ENCODE measurements at regions not wholly inside any gene's neighbourhood (a gene's known extent, or its start where the extent isn't known, plus 50 kb on each side); places are given as distances from the start of the nearest gene placed in this dataset.

DNA sequence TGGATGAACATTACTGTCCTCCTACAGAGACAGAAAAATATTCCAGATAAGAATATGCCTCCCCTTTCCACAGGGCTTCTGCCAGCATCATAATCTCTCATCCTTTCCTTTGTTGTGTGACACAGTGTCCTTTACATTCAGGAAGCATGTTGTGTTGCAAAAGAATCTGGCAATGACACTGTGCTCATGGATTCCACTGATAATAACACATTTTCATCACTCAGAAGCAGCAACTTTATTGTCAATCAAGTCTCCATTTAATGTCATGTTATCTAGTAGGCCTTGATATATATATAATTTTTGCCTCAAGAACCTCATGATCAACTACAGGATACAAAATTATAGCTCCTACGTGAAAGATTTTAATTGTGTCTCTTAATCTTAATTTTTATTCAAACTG, 833.9 kb downstream of the FSTL5 start:
- Mint-ChIP-seq H3K9me3 (no peaks in the 10 kb centered on the region), H3K27ac (no peak overlapping the region), H3K4me1 (no peaks in the 10 kb centered on the region), H3K36me3 (no peaks in the 10 kb centered on the region), H3K27me3 (ENCODE audit: insufficient read depth, low read depth) (no peaks in the 10 kb centered on the region), H3K4me3 (no peak overlapping the region)
- Histone ChIP-seq H3K4me2 (no peak overlapping the region), H3K9ac (no peak overlapping the region), H3K4me1 (no peaks in the 10 kb centered on the region), H3K36me3 (no peaks in the 10 kb centered on the region), H3K27ac (no peak overlapping the region), H2AFZ (replicated peaks) (no peak overlapping the region), H3K9me3 (ENCODE audit: low read depth) (no peaks in the 10 kb centered on the region), H3F3A (ENCODE audit: low read depth) (no peaks in the 10 kb centered on the region), H4K20me1 (ENCODE audit: low read depth) (no peaks in the 10 kb centered on the region), H3K4me3 (no peak overlapping the region), H3K79me2 (ENCODE audit: low read depth) (no peaks in the 10 kb centered on the region), H3K27me3 (no peaks in the 10 kb centered on the region)
- no peak for DNase-seq (ENCODE audit: low spot score)
- TF ChIP-seq, protein P1, sequence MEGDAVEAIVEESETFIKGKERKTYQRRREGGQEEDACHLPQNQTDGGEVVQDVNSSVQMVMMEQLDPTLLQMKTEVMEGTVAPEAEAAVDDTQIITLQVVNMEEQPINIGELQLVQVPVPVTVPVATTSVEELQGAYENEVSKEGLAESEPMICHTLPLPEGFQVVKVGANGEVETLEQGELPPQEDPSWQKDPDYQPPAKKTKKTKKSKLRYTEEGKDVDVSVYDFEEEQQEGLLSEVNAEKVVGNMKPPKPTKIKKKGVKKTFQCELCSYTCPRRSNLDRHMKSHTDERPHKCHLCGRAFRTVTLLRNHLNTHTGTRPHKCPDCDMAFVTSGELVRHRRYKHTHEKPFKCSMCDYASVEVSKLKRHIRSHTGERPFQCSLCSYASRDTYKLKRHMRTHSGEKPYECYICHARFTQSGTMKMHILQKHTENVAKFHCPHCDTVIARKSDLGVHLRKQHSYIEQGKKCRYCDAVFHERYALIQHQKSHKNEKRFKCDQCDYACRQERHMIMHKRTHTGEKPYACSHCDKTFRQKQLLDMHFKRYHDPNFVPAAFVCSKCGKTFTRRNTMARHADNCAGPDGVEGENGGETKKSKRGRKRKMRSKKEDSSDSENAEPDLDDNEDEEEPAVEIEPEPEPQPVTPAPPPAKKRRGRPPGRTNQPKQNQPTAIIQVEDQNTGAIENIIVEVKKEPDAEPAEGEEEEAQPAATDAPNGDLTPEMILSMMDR (IDR thresholded peaks at IDR 0.05), result no peak
- TF ChIP-seq EZH2 (IDR thresholded peaks at IDR 0.05), result no peak
- no peak for TF ChIP-seq EZH2phosphoT487 (IDR thresholded peaks at IDR 0.05)

DNA sequence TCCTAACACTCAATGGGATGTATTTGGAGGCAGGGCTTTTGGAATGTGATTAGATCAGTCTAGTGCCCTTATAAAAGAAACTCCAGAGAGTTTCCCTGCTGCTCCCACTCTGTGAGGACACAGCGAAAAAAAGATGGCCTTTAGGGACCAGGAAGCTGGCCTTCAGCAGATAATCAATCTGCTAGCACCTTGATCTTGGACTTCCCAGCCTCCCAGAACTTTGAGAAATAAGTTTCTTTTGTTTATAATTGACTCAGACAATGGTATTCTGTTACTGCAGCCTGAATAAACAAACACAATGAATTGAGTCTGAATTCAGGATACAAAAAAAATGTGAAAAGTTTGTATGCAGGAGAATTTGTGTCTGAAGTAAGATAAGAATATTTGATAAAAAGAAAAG, 842.1 kb downstream of the FSTL5 start:
- TF ChIP-seq EZH2 (IDR thresholded peaks at IDR 0.05) (no peak), EZH2phosphoT487 (IDR thresholded peaks at IDR 0.05) (no peak)
- TF ChIP-seq, protein P1 (IDR thresholded peaks at IDR 0.05), result no peak
- H3K36me3 ChIP-seq, result no peaks in the 10 kb centered on the region
- no peaks in the 10 kb centered on the region for H3K27me3 ChIP-seq

DNA sequence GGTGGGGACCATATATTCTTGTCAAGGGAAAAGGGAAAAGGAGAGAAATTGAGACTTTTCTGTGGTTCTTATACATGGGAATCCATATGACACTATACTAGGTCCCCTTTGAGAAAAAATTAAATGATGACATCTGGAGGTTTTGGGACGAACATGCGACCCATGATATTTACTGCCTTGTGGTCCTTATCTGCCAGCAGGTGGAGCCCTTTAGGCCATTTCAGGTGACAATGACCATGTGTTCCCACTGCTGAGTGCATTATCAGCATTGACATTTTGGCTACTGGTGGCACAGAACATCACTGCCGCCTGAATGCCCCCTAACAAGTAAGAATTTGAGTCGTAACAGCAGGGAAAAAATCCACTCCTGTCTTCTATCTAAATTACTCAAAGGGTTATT, 843.4 kb downstream of the FSTL5 start:
- Mint-ChIP-seq H3K9me3 (no peaks in the 10 kb centered on the region), H3K4me1 (no peaks in the 10 kb centered on the region), H3K36me3 (no peaks in the 10 kb centered on the region), H3K27me3 (ENCODE audit: insufficient read depth, low read depth) (no peaks in the 10 kb centered on the region), H3K4me3 (no peak overlapping the region), H3K27ac (no peak overlapping the region)
- Histone ChIP-seq H3K4me3 (no peak overlapping the region), H3K27ac (no peak overlapping the region), H3K4me2 (no peak overlapping the region), H3K4me1 (no peaks in the 10 kb centered on the region), H3K27me3 (no peaks in the 10 kb centered on the region), H3F3A (ENCODE audit: low read depth) (no peaks in the 10 kb centered on the region), H3K79me2 (ENCODE audit: low read depth) (no peaks in the 10 kb centered on the region), H3K9me3 (ENCODE audit: low read depth) (no peaks in the 10 kb centered on the region), H3K9ac (no peak overlapping the region), H2AFZ (replicated peaks) (no peak overlapping the region), H3K36me3 (no peaks in the 10 kb centered on the region), H4K20me1 (ENCODE audit: low read depth) (no peaks in the 10 kb centered on the region)
- peak; percentile 54 for DNase-seq (ENCODE audit: low spot score)
- no peak for TF ChIP-seq EZH2phosphoT487 (IDR thresholded peaks at IDR 0.05)
- TF ChIP-seq, protein P1 (IDR thresholded peaks at IDR 0.05), result peak; percentile 64

More for the DNA sequence above, 842.1 kb downstream of the FSTL5 start:
- Histone ChIP-seq H3K27ac (no peak overlapping the region), H3K4me1 (no peaks in the 10 kb centered on the region), H3K9me3 (ENCODE audit: low read depth) (no peaks in the 10 kb centered on the region), H4K20me1 (ENCODE audit: low read depth) (no peaks in the 10 kb centered on the region), H3K79me2 (ENCODE audit: low read depth) (no peaks in the 10 kb centered on the region), H3K4me2 (no peak overlapping the region), H3F3A (ENCODE audit: low read depth) (no peaks in the 10 kb centered on the region), H2AFZ (replicated peaks) (no peak overlapping the region), H3K4me3 (no peak overlapping the region), H3K9ac (no peak overlapping the region)
- Mint-ChIP-seq H3K9me3 (no peaks in the 10 kb centered on the region), H3K36me3 (no peaks in the 10 kb centered on the region), H3K27me3 (ENCODE audit: insufficient read depth, low read depth) (no peaks in the 10 kb centered on the region), H3K4me1 (no peaks in the 10 kb centered on the region), H3K4me3 (no peak overlapping the region), H3K27ac (no peak overlapping the region)
- no peak for DNase-seq (ENCODE audit: low spot score)

DNA sequence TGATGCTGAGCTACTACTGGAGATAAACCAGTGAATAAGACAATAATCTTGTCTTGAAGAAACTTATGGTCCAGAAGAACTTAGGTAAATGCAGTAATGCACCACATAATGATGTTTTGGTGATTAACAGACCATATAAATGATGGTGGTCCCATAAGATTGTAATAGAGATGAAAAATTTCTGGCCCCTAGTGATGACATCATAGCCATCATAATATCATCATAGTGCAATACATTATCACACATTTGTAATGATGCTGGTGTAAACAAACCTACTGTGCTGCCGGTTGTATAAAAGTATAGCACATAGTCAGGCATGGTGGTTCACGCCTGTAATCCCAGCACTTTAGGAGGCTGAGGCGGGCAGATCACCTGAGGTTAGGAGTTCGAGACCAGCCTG, 846.8 kb downstream of the FSTL5 start:
- Mint-ChIP-seq H3K9me3 (no peaks in the 10 kb centered on the region), H3K4me1 (no peaks in the 10 kb centered on the region), H3K27ac (no peak overlapping the region), H3K4me3 (no peak overlapping the region), H3K27me3 (ENCODE audit: insufficient read depth, low read depth) (no peaks in the 10 kb centered on the region), H3K36me3 (no peaks in the 10 kb centered on the region)
- H3K36me3 ChIP-seq, result no peaks in the 10 kb centered on the region
- no peak overlapping the region for H3K4me3 ChIP-seq
- H3K4me2 ChIP-seq, result no peak overlapping the region
- no peak overlapping the region for H3K9ac ChIP-seq
- TF ChIP-seq EZH2phosphoT487 (IDR thresholded peaks at IDR 0.05) (no peak), EZH2 (IDR thresholded peaks at IDR 0.05) (no peak)
- TF ChIP-seq, protein P1 (IDR thresholded peaks at IDR 0.05), result no peak
- no peaks in the 10 kb centered on the region for H3K9me3 ChIP-seq (ENCODE audit: low read depth)
- no peak for DNase-seq (ENCODE audit: low spot score)
- H2AFZ ChIP-seq (replicated peaks), result no peak overlapping the region
- H3K79me2 ChIP-seq (ENCODE audit: low read depth), result no peaks in the 10 kb centered on the region
- H3K27ac ChIP-seq, result no peak overlapping the region
- H3K27me3 ChIP-seq, result no peaks in the 10 kb centered on the region
- no peaks in the 10 kb centered on the region for H4K20me1 ChIP-seq (ENCODE audit: low read depth)
- no peaks in the 10 kb centered on the region for H3F3A ChIP-seq (ENCODE audit: low read depth)
- H3K4me1 ChIP-seq, result no peaks in the 10 kb centered on the region

Measured in neural progenitor cell (in vitro differentiated cells).